OCI-LY3 (cell line): ENCODE measurements at regions not wholly inside any gene's neighbourhood (a gene's known extent, or its start where the extent isn't known, plus 50 kb on each side); places are given as distances from the start of the nearest gene placed in this dataset.

Experiments
- H2AFZ ChIP-seq: fragments of 200-600, 300-600 bp; shearing (Covaris generic); 2 replicates; pipeline ENCODE4 v1.6.0; 2014; ENCODE audit warnings: antibody characterized with exemption, low read depth, low read length
- H3K27ac ChIP-seq: fragments of 200-600, 300-600 bp; sonication (generic); 2 replicates; pipeline ENCODE4 v1.5.1; 2014; ENCODE audit warnings: mild to moderate bottlenecking, low read length, moderate library complexity, mixed read lengths
- H3K27me3 ChIP-seq: fragments of 200-600, 300-600 bp; sonication (generic); 2 replicates; pipeline ENCODE4 v1.6.1; 2014; ENCODE audit warnings: low read depth, low read length, mixed read lengths
- H3K36me3 ChIP-seq: fragments of 200-600, 300-600 bp; sonication (generic); replicated peaks from 2 replicates; pipeline ENCODE3; 2014; ENCODE audit warnings: low read depth, low read length, mixed read lengths
- H3K4me1 ChIP-seq: fragments of 300-600, 200-600 bp; sonication (generic); 2 replicates; pipeline ENCODE4 v1.6.1; 2014; ENCODE audit warnings: low read length, mixed read lengths
- H3K4me2 ChIP-seq: fragments of 200-600, 300-600 bp; sonication (generic); 2 replicates; pipeline ENCODE4 v1.6.1; 2014; ENCODE audit warnings: low read length, mixed read lengths
- H3K4me3 ChIP-seq: fragments of 300-600, 200-600 bp; sonication (generic); 2 replicates; pipeline ENCODE4 v1.5.1; 2014; ENCODE audit warnings: antibody characterized with exemption, mild to moderate bottlenecking, low read length, moderate library complexity
- H3K79me2 ChIP-seq: fragments of 300-600, 200-600 bp; shearing (Covaris generic); 2 replicates; pipeline ENCODE4 v1.6.1; 2014; ENCODE audit warnings: mild to moderate bottlenecking, low read length, mixed read lengths
- H3K9ac ChIP-seq: fragments of 300-600, 200-600 bp; shearing (Covaris generic); 2 replicates; pipeline ENCODE4 v1.6.0; 2014; ENCODE audit warnings: mild to moderate bottlenecking, low read length, moderate library complexity
- H3K9me3 ChIP-seq: fragments of 200-600, 300-600 bp; shearing (Covaris generic); 2 replicates; pipeline ENCODE4 v1.6.1; 2014; ENCODE audit warnings: low read length, mixed read lengths; ENCODE audit not compliant: insufficient read depth
- H4K20me1 ChIP-seq: fragments of 200-600, 300-600 bp; sonication (generic); 2 replicates; pipeline ENCODE4 v1.6.1; 2016; ENCODE audit warnings: low read length, mixed read lengths; ENCODE audit not compliant: insufficient read depth
- CTCF ChIP-seq: fragments of 200-600, 300-600 bp; sonication (generic); IDR thresholded peaks from 2 replicates; pipeline ENCODE4 v1.5.1; 2014; ENCODE audit warnings: antibody characterized with exemption, low read length, low read depth
- EZH2phosphoT487 ChIP-seq: fragments of 200-600 bp; shearing (Covaris generic); IDR thresholded peaks from 2 replicates; pipeline ENCODE4 v1.6.1; 2018; ENCODE audit warnings: antibody characterized with exemption, mixed run types, low read depth

GRCh38 chr4:23369331-23369730 is 520.5 kb downstream of the PPARGC1A start:
- no peaks in the 10 kb centered on the region for H3K9me3 ChIP-seq
- H3K36me3 ChIP-seq = no peaks in the 10 kb centered on the region
- H3K27ac ChIP-seq = no peak overlapping the region
- H3K27me3 ChIP-seq = no peaks in the 10 kb centered on the region
- no peaks in the 10 kb centered on the region for H3K4me1 ChIP-seq
- H3K4me2 ChIP-seq = no peak overlapping the region
- H4K20me1 ChIP-seq = no peaks in the 10 kb centered on the region
- TF ChIP-seq CTCF (no peak), EZH2phosphoT487 (no peak)
- no peak overlapping the region for H3K9ac ChIP-seq
- no peak overlapping the region for H3K4me3 ChIP-seq
- no peaks in the 10 kb centered on the region for H3K79me2 ChIP-seq
- H2AFZ ChIP-seq = no peak overlapping the region

- Histone ChIP-seq H2AFZ (no peak overlapping the region), H3K4me3 (no peak overlapping the region), H3K79me2 (no peaks in the 10 kb centered on the region), H3K36me3 (no peaks in the 10 kb centered on the region), H3K9me3 (no peaks in the 10 kb centered on the region), H3K27ac (no peak overlapping the region), H3K9ac (no peak overlapping the region), H3K4me2 (no peak overlapping the region), H3K4me1 (no peaks in the 10 kb centered on the region), H3K27me3 (no peaks in the 10 kb centered on the region), H4K20me1 (no peaks in the 10 kb centered on the region)
- TF ChIP-seq CTCF = peak; percentile 31; the same call in 1 of the 2 replicates
- no peak for TF ChIP-seq EZH2phosphoT487
These were observed 521.7 kb downstream of the PPARGC1A start for GRCh38 chr4:23368081-23368697.

GRCh38 chr4:23366557-23366906 is 523.3 kb downstream of the PPARGC1A start:
- Histone ChIP-seq H3K4me3 (no peak overlapping the region), H3K4me2 (no peak overlapping the region), H3K27me3 (no peaks in the 10 kb centered on the region), H3K79me2 (no peaks in the 10 kb centered on the region), H2AFZ (no peak overlapping the region), H3K4me1 (no peaks in the 10 kb centered on the region), H3K27ac (no peak overlapping the region), H3K36me3 (no peaks in the 10 kb centered on the region), H3K9me3 (no peaks in the 10 kb centered on the region), H3K9ac (no peak overlapping the region), H4K20me1 (no peaks in the 10 kb centered on the region)
- TF ChIP-seq EZH2phosphoT487 = no peak
- no peak for TF ChIP-seq CTCF

GRCh38 chr4:23365871-23366556 is 523.8 kb downstream of the PPARGC1A start:
- Histone ChIP-seq H2AFZ (no peak overlapping the region), H3K9ac (no peak overlapping the region), H3K27ac (no peak overlapping the region), H3K4me2 (no peak overlapping the region), H3K4me3 (no peak overlapping the region), H3K79me2 (no peaks in the 10 kb centered on the region), H3K9me3 (no peaks in the 10 kb centered on the region), H3K36me3 (no peaks in the 10 kb centered on the region), H4K20me1 (no peaks in the 10 kb centered on the region), H3K27me3 (no peaks in the 10 kb centered on the region), H3K4me1 (no peaks in the 10 kb centered on the region)
- TF ChIP-seq EZH2phosphoT487 (no peak), CTCF (no peak)
